ENCODE measurements at regions not wholly inside any gene's neighbourhood (a gene's known extent, or its start where the extent isn't known, plus 50 kb on each side); places are given as distances from the start of the nearest gene placed in this dataset.

DNA sequence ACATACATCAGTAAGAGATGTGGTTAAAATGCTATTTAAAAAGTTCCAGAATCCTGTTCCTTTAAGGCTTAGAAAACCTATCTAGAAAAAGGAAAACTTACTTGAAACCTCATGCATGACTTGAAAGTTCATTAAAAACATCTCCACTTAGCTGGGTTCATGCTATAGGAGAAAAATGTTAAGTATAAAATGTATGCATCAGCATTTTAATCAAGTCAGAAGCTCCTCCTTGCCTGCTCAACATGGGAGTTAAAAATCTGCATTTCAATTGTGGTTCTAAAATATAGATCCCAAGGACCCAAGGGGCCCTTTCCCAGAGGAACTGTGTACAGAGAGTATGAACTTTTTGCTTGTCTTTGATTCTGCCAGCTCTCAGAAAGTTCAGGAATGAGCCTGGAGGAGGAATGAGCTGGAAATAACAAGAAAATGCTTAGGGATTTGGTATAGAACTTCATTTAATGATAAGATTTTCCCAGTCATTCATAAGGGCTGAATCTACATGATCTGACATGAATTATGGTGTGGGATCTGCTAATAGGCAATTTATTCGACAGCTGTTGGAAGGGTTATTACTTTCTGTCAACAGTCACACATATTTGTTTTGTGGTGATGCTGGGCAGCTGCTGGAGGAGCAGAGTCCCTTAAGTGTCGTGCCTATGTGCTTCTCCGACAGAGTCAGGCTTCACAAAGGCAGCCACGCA is 85.6 kb upstream of the MTPN start:
- no peak overlapping the region for H3K27ac ChIP-seq
- no peaks in the 10 kb centered on the region for H3K36me3 ChIP-seq
- no peaks in the 10 kb centered on the region for H3K9me3 ChIP-seq
- no peak overlapping the region for H3K4me2 ChIP-seq
- H3K27me3 ChIP-seq: no peaks in the 10 kb centered on the region
- H4K20me1 ChIP-seq: no peaks in the 10 kb centered on the region
- H3K4me3 ChIP-seq: no peak overlapping the region
- H3K9ac ChIP-seq: no peak overlapping the region
- H3K4me1 ChIP-seq: no peaks in the 10 kb centered on the region
- TF ChIP-seq Cebpa-rat (IDR thresholded peaks at IDR 0.05): no peak

DNA sequence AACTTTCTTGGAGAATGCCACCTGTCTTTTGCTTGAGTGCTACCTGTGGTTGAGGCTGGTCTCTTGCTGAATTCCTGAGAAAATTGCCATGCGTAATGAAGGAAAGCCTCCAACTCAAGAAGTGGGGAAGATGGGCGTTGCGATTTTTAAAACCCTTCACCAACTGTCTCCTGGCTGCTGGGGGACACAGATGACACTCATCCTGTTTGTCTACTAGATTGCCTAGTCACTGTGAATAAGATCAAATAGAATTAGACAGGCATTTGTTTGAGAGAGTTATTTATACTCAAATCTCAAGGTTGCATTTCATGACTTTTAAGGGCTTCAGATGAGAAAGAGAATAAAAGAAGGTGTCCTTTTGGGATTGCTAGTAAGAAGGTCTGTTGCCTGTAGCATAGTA is 84.3 kb upstream of the MTPN start:
- Histone ChIP-seq H3K4me3 (no peak overlapping the region), H3K9me3 (no peaks in the 10 kb centered on the region), H3K36me3 (no peaks in the 10 kb centered on the region), H3K27me3 (no peaks in the 10 kb centered on the region), H4K20me1 (no peaks in the 10 kb centered on the region), H3K9ac (no peak overlapping the region), H3K27ac (no peak overlapping the region), H3K4me2 (no peak overlapping the region), H3K4me1 (no peaks in the 10 kb centered on the region)
- TF ChIP-seq Cebpa-rat (IDR thresholded peaks at IDR 0.05): no peak

DNA sequence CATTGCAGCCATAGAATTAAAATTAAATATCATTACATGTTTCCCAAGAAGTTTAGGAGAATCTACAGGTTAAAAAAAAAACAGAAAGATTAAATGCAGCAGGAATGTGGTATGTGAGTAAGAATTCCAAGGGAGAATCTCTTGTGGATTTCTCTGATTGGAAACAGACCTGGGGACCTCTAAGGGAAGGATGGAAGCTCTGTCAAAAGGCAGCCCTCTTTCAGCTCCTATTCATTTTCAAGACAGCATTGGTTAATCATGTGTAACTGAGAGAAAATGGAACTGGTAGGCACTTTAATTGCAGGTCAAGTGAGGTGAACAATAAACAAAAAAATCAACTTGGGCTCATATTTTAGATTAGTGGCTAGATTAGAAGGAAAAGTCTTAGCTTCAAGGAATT is 81.4 kb upstream of the MTPN start:
- no peak overlapping the region for H3K27ac ChIP-seq

GRCh38 chr7:136057509-136057908 is 80.3 kb upstream of the MTPN start:
- no peaks in the 10 kb centered on the region for H3K27me3 ChIP-seq
- no peak overlapping the region for H3K4me3 ChIP-seq
- H3K9me3 ChIP-seq: no peaks in the 10 kb centered on the region
- H3K9ac ChIP-seq: no peak overlapping the region
- no peaks in the 10 kb centered on the region for H3K4me1 ChIP-seq
- TF ChIP-seq Cebpa-rat (IDR thresholded peaks at IDR 0.05): no peak
- no peak overlapping the region for H3K27ac ChIP-seq
- no peaks in the 10 kb centered on the region for H3K36me3 ChIP-seq
- no peak overlapping the region for H3K4me2 ChIP-seq
- no peaks in the 10 kb centered on the region for H4K20me1 ChIP-seq

More for the DNA sequence above, 81.4 kb upstream of the MTPN start:
- no peak overlapping the region for H3K4me2 ChIP-seq
- no peaks in the 10 kb centered on the region for H3K27me3 ChIP-seq
- H4K20me1 ChIP-seq: no peaks in the 10 kb centered on the region
- TF ChIP-seq Cebpa-rat (IDR thresholded peaks at IDR 0.05): no peak
- H3K4me1 ChIP-seq: no peaks in the 10 kb centered on the region
- no peak overlapping the region for H3K4me3 ChIP-seq
- no peaks in the 10 kb centered on the region for H3K9me3 ChIP-seq
- no peak overlapping the region for H3K9ac ChIP-seq
- no peaks in the 10 kb centered on the region for H3K36me3 ChIP-seq

DNA sequence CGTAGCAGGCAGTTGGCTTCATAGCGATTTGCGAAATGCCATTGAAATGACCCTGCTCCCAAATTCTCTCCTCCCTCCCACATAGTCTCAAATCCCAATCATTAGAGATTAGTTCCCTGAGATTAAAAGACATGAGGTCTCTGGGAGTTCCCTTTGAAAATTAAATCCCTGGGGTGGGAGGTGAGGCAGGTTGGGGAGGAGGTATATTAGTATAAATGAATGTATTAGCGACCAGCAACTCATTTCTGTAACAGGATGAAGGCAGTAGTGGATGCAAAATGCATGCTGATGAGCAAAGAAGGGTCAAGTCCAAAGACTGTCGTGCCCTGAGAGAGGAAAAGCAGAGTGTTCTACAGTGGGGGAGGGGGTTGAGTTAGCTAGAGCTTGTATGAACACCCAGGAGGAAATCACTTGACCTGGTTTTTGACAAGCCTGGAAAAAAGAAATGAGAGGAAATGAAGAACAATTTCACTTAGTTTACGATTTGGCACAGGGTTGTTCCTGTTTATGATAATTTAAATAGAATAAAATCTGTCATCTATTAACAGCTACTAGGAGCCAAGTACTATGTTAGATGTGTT is 79.6 kb upstream of the MTPN start:
- Histone ChIP-seq H3K9ac (no peak overlapping the region), H3K36me3 (no peaks in the 10 kb centered on the region), H3K27ac (no peak overlapping the region), H3K9me3 (no peaks in the 10 kb centered on the region), H3K27me3 (no peaks in the 10 kb centered on the region), H4K20me1 (no peaks in the 10 kb centered on the region), H3K4me2 (no peak overlapping the region), H3K4me1 (no peaks in the 10 kb centered on the region), H3K4me3 (no peak overlapping the region)
- TF ChIP-seq Cebpa-rat (IDR thresholded peaks at IDR 0.05): no peak

DNA sequence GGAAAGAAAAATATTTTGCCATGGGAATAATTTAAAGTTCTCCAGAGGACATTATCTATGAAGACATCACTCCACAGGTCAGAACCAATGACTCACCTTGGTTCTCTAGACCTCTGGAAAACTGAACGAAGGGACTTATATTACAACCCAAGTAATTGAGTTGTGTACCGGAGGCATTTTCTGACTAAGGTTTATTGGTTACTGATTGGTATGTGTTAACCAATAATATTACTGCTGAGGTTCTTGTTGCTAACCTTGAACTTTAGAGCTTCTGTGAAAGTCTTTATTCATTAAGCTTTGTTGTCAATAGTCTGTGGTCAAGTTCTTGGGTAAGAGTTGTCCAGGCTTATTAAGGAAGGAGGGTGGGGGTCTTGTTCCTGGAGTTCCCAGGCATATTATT is 78.1 kb upstream of the MTPN start:
- H3K27ac ChIP-seq: no peak overlapping the region
- no peak overlapping the region for H3K9ac ChIP-seq
- no peaks in the 10 kb centered on the region for H3K27me3 ChIP-seq
- H4K20me1 ChIP-seq: no peaks in the 10 kb centered on the region
- no peaks in the 10 kb centered on the region for H3K4me1 ChIP-seq
- H3K9me3 ChIP-seq: no peaks in the 10 kb centered on the region
- H3K4me2 ChIP-seq: no peak overlapping the region
- no peak for TF ChIP-seq Cebpa-rat (IDR thresholded peaks at IDR 0.05)
- no peak overlapping the region for H3K4me3 ChIP-seq
- no peaks in the 10 kb centered on the region for H3K36me3 ChIP-seq

DNA sequence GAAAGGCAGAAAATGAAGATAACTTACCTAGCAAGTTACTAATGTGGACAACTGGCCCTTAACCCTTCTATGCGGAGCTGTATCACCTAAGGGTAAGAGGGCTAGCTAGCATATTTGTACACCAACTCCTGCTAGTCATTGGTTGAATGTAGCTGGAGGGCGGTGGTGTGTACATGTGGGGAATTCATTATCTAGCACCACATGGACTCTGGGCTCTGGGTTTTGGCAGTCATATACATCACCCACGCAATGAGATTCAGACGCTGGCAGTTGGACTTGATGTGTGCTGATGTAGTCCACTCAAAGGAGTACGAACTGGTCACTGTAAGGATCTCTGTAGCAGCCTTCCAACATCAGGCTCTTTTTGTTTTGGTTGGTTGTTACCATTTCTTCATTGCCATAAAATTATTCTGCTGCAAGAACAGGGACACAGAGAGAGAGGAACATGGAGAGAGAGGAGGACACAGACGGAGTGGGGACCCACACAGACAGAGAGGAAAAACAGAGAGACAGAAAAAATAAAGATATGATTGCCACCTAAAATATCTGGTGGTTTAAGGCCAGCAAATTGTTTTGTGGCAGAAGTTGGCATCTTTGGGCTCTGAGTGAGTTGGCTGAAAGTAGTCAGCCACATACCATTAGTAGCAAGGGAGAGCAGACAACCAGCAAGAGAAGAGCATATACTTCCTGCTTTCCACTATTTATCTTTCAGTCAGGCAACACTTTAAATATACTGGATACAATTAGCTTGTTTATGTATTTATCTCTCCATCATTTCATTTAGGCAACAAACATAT is 76.7 kb upstream of the MTPN start:
- no peak overlapping the region for H3K4me2 ChIP-seq
- no peak for TF ChIP-seq Cebpa-rat (IDR thresholded peaks at IDR 0.05)
- H3K4me3 ChIP-seq: no peak overlapping the region
- H3K9me3 ChIP-seq: no peaks in the 10 kb centered on the region
- H4K20me1 ChIP-seq: no peaks in the 10 kb centered on the region
- no peaks in the 10 kb centered on the region for H3K36me3 ChIP-seq
- no peaks in the 10 kb centered on the region for H3K27me3 ChIP-seq
- no peaks in the 10 kb centered on the region for H3K4me1 ChIP-seq
- H3K27ac ChIP-seq: no peak overlapping the region
- H3K9ac ChIP-seq: no peak overlapping the region

DNA sequence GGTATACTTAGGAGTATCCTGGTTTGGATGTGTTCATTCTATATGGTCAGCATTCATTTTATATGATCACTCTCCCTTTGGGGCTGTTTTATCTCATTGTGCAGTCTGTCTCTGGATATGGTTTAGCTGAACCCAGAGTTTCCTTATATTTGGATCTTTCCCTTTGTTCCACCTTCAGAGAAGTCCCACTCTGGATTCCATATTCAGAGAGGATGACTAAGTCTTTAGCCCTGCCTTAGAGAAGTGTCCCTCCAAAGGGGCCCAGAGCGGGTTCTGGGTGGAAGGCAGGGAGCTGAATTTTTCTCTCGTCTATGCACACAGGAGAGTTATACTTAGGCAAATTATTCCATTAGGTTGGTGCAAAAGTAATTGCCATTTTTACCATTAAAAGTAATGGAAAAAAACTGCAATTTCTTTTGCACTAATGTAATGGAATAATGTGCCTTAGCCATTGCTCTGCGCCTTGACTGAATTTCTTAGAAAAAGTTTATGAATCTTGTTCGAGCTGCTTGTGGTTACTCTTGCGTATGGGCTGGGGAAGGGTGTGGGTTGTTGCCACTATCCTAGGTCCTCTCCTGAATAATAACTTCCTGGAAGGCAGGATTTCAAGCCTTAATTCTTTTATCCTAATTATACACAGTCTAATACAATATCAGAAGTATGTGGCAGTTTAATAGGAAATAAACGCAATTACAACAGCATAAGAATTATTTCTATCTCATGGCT is 74.2 kb upstream of the MTPN start:
- no peak for TF ChIP-seq Cebpa-rat (IDR thresholded peaks at IDR 0.05)
- Histone ChIP-seq H3K4me2 (no peak overlapping the region), H3K27ac (no peak overlapping the region), H3K27me3 (no peaks in the 10 kb centered on the region), H3K9ac (no peak overlapping the region), H3K4me3 (no peak overlapping the region), H3K9me3 (no peaks in the 10 kb centered on the region), H3K36me3 (no peaks in the 10 kb centered on the region), H4K20me1 (no peaks in the 10 kb centered on the region), H3K4me1 (no peaks in the 10 kb centered on the region)

- H3K4me3 ChIP-seq: no peak overlapping the region
- no peaks in the 10 kb centered on the region for H3K36me3 ChIP-seq
- no peaks in the 10 kb centered on the region for H3K9me3 ChIP-seq
- H3K27ac ChIP-seq: no peak overlapping the region
- no peak overlapping the region for H3K4me2 ChIP-seq
- no peak for TF ChIP-seq Cebpa-rat (IDR thresholded peaks at IDR 0.05)
- no peaks in the 10 kb centered on the region for H3K4me1 ChIP-seq
- H3K9ac ChIP-seq: no peak overlapping the region
- H4K20me1 ChIP-seq: no peaks in the 10 kb centered on the region
- H3K27me3 ChIP-seq: no peaks in the 10 kb centered on the region
These were observed 73.3 kb upstream of the MTPN start for GRCh38 chr7:136050462-136050847.

Data from BLaER1 (cell line).